Esophagus muscularis mucosa (tissue), 3 donors: ENCODE measurements at regions not wholly inside any gene's neighbourhood (a gene's known extent, or its start where the extent isn't known, plus 50 kb on each side); places are given as distances from the start of the nearest gene placed in this dataset.

Experiments used
- EP300 ChIP-seq: sonication (generic); formaldehyde crosslinking; IDR thresholded peaks from one replicate; pipeline ENCODE4 v1.6.1; 2017; ENCODE audit warnings: antibody characterized with exemption
- TF ChIP-seq, protein P1 (sequence below), 3 experiments: fragments of 200-600 bp in 2 of 3; fragments of 450-650 bp in 1 of 3; sonication (generic) in 2 of 3; IDR thresholded peaks; one replicate each; pipeline ENCODE4 v1.5.1; 2017 to 2019; ENCODE audit warnings: antibody characterized with exemption in 3 of 3, mild to moderate bottlenecking in 2 of 3, moderate library complexity in 1 of 3

DNA sequence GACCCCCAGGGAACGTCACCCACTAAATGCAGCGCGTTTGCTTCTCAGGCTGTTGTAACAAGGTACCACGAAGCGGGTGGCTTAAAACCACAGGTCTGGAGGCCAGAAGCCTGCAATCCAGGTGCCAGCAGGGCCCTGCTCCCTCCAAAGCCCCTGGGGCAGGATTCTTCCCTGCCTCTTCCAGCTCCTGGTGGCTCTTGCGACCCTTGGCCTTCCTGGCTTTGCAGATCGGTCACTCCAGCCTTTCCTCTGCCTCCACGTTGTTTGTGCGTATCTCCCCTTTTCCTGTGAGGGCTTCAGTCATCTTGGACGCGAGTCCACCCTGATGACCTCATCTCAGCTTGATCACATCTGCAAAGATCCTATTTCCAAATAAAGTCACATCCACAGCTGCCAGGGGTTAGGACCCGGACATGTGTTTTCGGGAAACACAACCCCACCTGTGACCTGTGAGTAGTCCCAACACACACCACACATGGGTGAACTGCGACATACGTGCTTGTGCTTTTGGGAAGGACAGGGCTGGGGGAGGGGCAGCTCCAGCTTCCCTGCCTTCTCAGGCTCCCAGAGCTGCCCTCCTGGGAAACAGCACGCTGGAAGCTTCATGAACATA lies 114.5 kb upstream of the NCOR2 start:
- peak; percentile 35 for TF ChIP-seq EP300
- TF ChIP-seq, protein P1, sequence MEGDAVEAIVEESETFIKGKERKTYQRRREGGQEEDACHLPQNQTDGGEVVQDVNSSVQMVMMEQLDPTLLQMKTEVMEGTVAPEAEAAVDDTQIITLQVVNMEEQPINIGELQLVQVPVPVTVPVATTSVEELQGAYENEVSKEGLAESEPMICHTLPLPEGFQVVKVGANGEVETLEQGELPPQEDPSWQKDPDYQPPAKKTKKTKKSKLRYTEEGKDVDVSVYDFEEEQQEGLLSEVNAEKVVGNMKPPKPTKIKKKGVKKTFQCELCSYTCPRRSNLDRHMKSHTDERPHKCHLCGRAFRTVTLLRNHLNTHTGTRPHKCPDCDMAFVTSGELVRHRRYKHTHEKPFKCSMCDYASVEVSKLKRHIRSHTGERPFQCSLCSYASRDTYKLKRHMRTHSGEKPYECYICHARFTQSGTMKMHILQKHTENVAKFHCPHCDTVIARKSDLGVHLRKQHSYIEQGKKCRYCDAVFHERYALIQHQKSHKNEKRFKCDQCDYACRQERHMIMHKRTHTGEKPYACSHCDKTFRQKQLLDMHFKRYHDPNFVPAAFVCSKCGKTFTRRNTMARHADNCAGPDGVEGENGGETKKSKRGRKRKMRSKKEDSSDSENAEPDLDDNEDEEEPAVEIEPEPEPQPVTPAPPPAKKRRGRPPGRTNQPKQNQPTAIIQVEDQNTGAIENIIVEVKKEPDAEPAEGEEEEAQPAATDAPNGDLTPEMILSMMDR (IDR thresholded peaks at IDR 0.05), result no peak
